ENCODE measurements at regions not wholly inside any gene's neighbourhood (a gene's known extent, or its start where the extent isn't known, plus 50 kb on each side); places are given as distances from the start of the nearest gene placed in this dataset.

DNA sequence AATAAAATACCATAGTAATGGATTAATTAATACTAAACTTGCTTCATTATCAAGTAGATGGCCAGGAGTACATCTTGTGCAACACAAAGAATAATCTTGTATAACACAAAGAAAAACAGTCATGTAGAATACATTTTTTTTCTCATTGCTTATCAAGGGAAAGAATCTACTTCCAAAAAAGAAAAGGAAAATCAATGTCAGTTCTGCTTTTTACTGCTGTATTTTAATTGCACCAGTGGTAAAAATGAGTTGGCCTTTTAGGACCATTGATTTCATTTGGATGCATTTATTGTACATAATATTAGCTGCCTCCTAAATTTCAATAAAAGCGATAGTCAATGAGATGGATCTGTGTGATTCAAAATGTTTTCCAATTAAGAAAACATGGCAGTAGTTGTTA lies 96.9 kb upstream of the BTBD3 start:
- ATAC-seq (no peak), DNase-seq (ENCODE audit: low read depth, low spot score) (no peak)
- Histone ChIP-seq H3K4me3 (ENCODE audit: low read depth in 2 of 2, low read length in 2 of 2) (no peak overlapping the region), H3K9me3 (ENCODE audit: control insufficient read depth, insufficient read depth, low read depth, low read length) (no peaks in the 10 kb centered on the region), H3K4me1 (ENCODE audit: control insufficient read depth, insufficient read depth, low read length) (no peaks in the 10 kb centered on the region), H3K36me3 (ENCODE audit: control insufficient read depth, insufficient read depth, low read length) (no peaks in the 10 kb centered on the region), H3K27ac (ENCODE audit: low read length) (no peak overlapping the region), H3K27me3 (ENCODE audit: control insufficient read depth, insufficient read depth, low read length) (no peaks in the 10 kb centered on the region)
- in situ Hi-C loops (cut with HindIII; ENCODE audit: low pct_unique_long_range_greater_than_20kb, low sequenced_read_pairs) (no loop called here), intact Hi-C loops (cut with micrococcal nuclease; ENCODE audit: unreplicated experiment) (no loop called here)
- TF ChIP-seq, protein P1, sequence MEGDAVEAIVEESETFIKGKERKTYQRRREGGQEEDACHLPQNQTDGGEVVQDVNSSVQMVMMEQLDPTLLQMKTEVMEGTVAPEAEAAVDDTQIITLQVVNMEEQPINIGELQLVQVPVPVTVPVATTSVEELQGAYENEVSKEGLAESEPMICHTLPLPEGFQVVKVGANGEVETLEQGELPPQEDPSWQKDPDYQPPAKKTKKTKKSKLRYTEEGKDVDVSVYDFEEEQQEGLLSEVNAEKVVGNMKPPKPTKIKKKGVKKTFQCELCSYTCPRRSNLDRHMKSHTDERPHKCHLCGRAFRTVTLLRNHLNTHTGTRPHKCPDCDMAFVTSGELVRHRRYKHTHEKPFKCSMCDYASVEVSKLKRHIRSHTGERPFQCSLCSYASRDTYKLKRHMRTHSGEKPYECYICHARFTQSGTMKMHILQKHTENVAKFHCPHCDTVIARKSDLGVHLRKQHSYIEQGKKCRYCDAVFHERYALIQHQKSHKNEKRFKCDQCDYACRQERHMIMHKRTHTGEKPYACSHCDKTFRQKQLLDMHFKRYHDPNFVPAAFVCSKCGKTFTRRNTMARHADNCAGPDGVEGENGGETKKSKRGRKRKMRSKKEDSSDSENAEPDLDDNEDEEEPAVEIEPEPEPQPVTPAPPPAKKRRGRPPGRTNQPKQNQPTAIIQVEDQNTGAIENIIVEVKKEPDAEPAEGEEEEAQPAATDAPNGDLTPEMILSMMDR (IDR thresholded peaks at IDR 0.05), result no peak
- TF ChIP-seq TCF7L2 (IDR thresholded peaks at IDR 0.05; ENCODE audit: low read depth, low read length), result no peak
- no peak for TF ChIP-seq SIN3A (IDR thresholded peaks at IDR 0.05; ENCODE audit: borderline replicate concordance, insufficient read depth, low read depth, low read length)
- TF ChIP-seq, protein P2, sequence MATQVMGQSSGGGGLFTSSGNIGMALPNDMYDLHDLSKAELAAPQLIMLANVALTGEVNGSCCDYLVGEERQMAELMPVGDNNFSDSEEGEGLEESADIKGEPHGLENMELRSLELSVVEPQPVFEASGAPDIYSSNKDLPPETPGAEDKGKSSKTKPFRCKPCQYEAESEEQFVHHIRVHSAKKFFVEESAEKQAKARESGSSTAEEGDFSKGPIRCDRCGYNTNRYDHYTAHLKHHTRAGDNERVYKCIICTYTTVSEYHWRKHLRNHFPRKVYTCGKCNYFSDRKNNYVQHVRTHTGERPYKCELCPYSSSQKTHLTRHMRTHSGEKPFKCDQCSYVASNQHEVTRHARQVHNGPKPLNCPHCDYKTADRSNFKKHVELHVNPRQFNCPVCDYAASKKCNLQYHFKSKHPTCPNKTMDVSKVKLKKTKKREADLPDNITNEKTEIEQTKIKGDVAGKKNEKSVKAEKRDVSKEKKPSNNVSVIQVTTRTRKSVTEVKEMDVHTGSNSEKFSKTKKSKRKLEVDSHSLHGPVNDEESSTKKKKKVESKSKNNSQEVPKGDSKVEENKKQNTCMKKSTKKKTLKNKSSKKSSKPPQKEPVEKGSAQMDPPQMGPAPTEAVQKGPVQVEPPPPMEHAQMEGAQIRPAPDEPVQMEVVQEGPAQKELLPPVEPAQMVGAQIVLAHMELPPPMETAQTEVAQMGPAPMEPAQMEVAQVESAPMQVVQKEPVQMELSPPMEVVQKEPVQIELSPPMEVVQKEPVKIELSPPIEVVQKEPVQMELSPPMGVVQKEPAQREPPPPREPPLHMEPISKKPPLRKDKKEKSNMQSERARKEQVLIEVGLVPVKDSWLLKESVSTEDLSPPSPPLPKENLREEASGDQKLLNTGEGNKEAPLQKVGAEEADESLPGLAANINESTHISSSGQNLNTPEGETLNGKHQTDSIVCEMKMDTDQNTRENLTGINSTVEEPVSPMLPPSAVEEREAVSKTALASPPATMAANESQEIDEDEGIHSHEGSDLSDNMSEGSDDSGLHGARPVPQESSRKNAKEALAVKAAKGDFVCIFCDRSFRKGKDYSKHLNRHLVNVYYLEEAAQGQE (IDR thresholded peaks at IDR 0.05; ENCODE audit: insufficient read depth in 1 of 2, low read depth in 2 of 2, low read length in 1 of 2), result no peak
- TF ChIP-seq POLR2AphosphoS5 (IDR thresholded peaks at IDR 0.05; ENCODE audit: low read depth, low read length), result no peak
- BruUV-seq (replicated peaks), result no TSS peak
- ChIA-PET CTCF (no interaction called here), POLR2A (no interaction called here)

DNA sequence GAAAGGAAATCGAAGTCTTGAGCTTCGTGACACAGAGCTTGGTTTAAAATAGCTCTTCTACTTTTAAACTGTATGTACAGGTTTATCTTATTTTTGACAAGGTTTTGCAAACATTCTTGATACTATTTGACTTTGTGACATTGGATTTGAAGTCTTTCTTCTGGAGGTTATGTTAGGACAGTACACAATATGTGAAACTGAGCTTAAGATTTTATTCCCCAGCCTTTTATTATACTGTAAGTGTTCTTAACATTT lies 95.2 kb upstream of the BTBD3 start:
- intact Hi-C loops (cut with micrococcal nuclease; ENCODE audit: unreplicated experiment), result no loop called here
- Histone ChIP-seq H3K4me1 (ENCODE audit: control insufficient read depth, insufficient read depth, low read length) (no peaks in the 10 kb centered on the region), H3K27me3 (ENCODE audit: control insufficient read depth, insufficient read depth, low read length) (no peaks in the 10 kb centered on the region), H3K4me3 (ENCODE audit: low read depth in 2 of 2, low read length in 2 of 2) (no peak overlapping the region), H3K9me3 (ENCODE audit: control insufficient read depth, insufficient read depth, low read depth, low read length) (no peaks in the 10 kb centered on the region), H3K27ac (ENCODE audit: low read length) (no peak overlapping the region), H3K36me3 (ENCODE audit: control insufficient read depth, insufficient read depth, low read length) (no peaks in the 10 kb centered on the region)
- no TSS peak for BruUV-seq (replicated peaks)
- ATAC-seq, result no peak
- no peak for DNase-seq (ENCODE audit: low read depth, low spot score)
- POLR2A ChIA-PET, result interaction anchor here (0.7 kb wide), 1 partner anchor 1240 kb away, joined by 3 read pairs; no protein-coding TSS in a partner anchor
- no peak for TF ChIP-seq POLR2AphosphoS5 (IDR thresholded peaks at IDR 0.05; ENCODE audit: low read depth, low read length)
- no peak for TF ChIP-seq SIN3A (IDR thresholded peaks at IDR 0.05; ENCODE audit: borderline replicate concordance, insufficient read depth, low read depth, low read length)
- TF ChIP-seq TCF7L2 (IDR thresholded peaks at IDR 0.05; ENCODE audit: low read depth, low read length), result no peak
- TF ChIP-seq, protein P2 (IDR thresholded peaks at IDR 0.05; ENCODE audit: insufficient read depth in 1 of 2, low read depth in 2 of 2, low read length in 1 of 2), result no peak
- TF ChIP-seq, protein P1 (IDR thresholded peaks at IDR 0.05), result no peak
- in situ Hi-C loops (cut with HindIII; ENCODE audit: low pct_unique_long_range_greater_than_20kb, low sequenced_read_pairs), result no loop called here
- CTCF ChIA-PET, result no interaction called here

Measured in Panc1 (cell line).